ENCODE measurements at regions not wholly inside any gene's neighbourhood (a gene's known extent, or its start where the extent isn't known, plus 50 kb on each side); places are given as distances from the start of the nearest gene placed in this dataset.
"Not testable (repeated sequence)": the region's sequence is repeated elsewhere in the genome, so short reads cannot be mapped to it uniquely, and the experiment has no call there.

DNA sequence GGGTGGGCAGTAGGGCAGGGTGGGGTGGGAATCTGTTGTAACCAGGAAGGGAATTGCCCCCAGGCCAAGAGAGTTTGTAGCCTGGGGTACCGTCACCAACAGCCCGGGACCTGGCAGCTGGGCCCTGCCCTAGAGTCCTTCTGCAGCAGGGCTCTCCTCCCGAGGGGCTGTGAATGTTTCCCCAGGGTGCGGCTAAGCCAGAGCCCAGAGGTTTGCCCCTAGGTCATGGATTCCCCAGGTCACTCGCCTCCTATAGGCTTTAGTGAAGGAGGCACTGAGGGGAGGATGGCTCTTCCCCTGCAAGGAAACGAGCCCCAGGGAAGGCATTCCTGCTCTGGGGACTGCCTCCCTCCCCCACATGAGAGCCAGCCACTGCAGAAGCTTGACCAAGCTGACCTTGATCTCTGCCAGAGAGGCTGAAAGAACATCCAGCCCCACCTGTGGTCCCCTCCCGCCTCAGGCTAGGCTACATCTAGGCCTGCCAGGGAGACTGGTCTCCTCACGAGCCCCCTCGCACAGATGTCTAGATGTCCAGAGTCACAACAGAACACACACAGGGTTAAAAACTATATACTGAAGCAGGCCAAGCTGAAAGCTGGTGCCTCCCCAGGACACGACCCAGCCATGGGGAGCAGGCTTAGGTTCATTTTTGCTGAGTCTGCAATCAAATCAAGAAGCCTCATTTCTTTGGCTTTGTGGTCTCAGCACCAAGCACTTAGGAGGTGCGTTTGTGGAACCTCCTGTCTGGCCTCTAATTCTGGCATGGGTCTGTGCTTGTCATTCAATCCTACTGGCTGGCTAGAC is 69.1 kb upstream of the TAMM41 start:
- intact Hi-C loops (cut with DNase I; ENCODE audit: low total_unique reads), result no loop called here
- TF ChIP-seq POLR2A (IDR thresholded peaks at IDR 0.05) (no peak), CTCF (IDR thresholded peaks at IDR 0.05) (no peak)

GRCh38 chr3:11916425-11916762 is 69.7 kb upstream of the TAMM41 start:
- intact Hi-C loops (cut with DNase I; ENCODE audit: low total_unique reads); H3K4me3 ChIP-seq (ENCODE audit: low read depth, poor library complexity, severe bottlenecking): not testable (repeated sequence)
- DNase-seq (ENCODE audit: low spot score in 2 of 2), result peak in 1 of 2 donors; percentile 40
- WGBS, 2 donors, result 66 to 68% methylated on average over 2 of the region's 2 CpGs

More for the DNA sequence above, 69.1 kb upstream of the TAMM41 start:
- peak in 1 of 2 donors; percentile 64 for DNase-seq (ENCODE audit: low spot score in 2 of 2)
- 65 to 75% methylated on average over 11 of the region's 11 CpGs for WGBS, 2 donors
- no peak overlapping the region for H3K4me3 ChIP-seq (ENCODE audit: low read depth, poor library complexity, severe bottlenecking)

DNA sequence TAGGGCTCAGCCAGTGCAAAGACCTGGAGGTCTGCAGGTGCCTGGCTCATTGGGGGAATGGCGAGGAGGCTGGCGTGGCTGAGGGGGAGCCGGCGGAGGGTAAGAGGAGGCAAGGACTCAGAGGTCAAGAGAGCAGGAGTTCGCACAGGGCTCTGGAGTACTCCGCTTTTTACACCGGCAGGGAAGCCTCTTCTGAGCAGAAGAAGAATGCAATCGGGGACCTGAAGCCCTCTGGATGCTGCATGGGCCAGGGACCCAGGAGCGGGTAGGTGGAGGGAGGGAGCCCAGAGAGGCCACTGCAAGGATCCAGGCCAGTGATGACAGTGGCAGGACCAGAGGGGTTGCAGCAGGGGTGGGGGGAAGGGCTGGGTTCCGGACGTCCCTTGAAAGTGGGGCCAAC is 70.4 kb upstream of the TAMM41 start:
- 86 to 92% methylated on average over 11 of the region's 11 CpGs for WGBS, 2 donors
- no peak overlapping the region for H3K4me3 ChIP-seq (ENCODE audit: low read depth, poor library complexity, severe bottlenecking)
- DNase-seq (ENCODE audit: low spot score in 2 of 2), result peak in 1 of 2 donors; percentile 70
- intact Hi-C loops (cut with DNase I; ENCODE audit: low total_unique reads), result no loop called here
- no peak for TF ChIP-seq POLR2A (IDR thresholded peaks at IDR 0.05)
- TF ChIP-seq CTCF (IDR thresholded peaks at IDR 0.05), result no peak

DNA sequence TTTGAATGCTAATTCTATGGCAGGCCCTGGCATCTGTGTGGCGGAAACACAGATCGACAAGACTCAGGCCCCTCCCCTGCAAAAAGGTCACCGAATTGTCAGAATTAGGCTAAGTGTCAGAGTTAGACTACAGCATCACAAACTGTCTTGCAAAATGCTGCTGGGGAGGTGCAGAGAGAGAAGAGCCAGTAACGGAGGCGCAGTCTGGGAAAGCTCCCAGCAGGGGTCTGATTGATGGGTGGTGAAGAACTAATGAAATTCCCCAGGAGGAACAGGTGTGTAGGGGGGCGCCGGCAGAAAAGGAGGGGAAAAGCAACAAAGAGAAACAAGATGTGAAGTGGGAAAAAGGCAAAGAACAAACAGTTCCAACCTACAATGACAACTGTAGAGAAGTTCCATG is 72.7 kb upstream of the TAMM41 start:
- WGBS, 2 donors, result 41 to 44% methylated on average over 7 of the region's 7 CpGs
- DNase-seq (ENCODE audit: low spot score in 2 of 2), result peak in 1 of 2 donors; percentile 36
- intact Hi-C loops (cut with DNase I; ENCODE audit: low total_unique reads), result no loop called here
- TF ChIP-seq POLR2A (IDR thresholded peaks at IDR 0.05) (no peak), CTCF (IDR thresholded peaks at IDR 0.05) (no peak)
- H3K4me3 ChIP-seq (ENCODE audit: low read depth, poor library complexity, severe bottlenecking), result no peak overlapping the region

- WGBS, 2 donors, result 52 to 81% methylated on average over 2 of the region's 2 CpGs
- TF ChIP-seq POLR2A (IDR thresholded peaks at IDR 0.05) (no peak), CTCF (IDR thresholded peaks at IDR 0.05) (no peak)
- intact Hi-C loops (cut with DNase I; ENCODE audit: low total_unique reads), result no loop called here
- DNase-seq (ENCODE audit: low spot score in 2 of 2), result no peak
- H3K4me3 ChIP-seq (ENCODE audit: low read depth, poor library complexity, severe bottlenecking), result no peak overlapping the region
Observed at GRCh38 chr3:11924518-11924917, 77.8 kb upstream of the TAMM41 start.

DNA sequence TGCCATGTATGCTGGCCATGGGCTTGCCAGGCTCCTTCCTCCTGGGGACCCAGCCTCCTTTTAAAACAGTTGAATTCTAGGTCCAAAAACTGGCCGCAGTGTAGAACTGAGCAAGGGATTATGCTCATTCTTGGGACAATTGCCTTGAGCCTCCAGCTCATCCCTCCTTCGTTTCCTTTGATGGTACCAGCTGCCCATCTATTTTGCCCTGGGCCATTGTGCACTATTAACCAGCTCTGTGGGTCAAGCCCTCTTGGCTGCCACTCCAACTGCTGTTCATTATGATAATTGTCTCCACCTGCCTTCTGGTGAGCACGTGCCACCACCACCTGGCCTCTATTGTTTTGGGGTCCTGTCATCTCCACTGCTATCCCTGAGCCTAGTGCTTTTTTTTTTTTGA is 75.8 kb upstream of the SYN2 start:
- TF ChIP-seq POLR2A (IDR thresholded peaks at IDR 0.05) (no peak), CTCF (IDR thresholded peaks at IDR 0.05) (no peak)
- DNase-seq (ENCODE audit: low spot score in 2 of 2), result no peak
- 63 to 67% methylated on average over 3 of the region's 3 CpGs for WGBS, 2 donors
- H3K4me3 ChIP-seq (ENCODE audit: low read depth, poor library complexity, severe bottlenecking), result no peak overlapping the region
- intact Hi-C loops (cut with DNase I; ENCODE audit: low total_unique reads), result no loop called here
